ENCODE measurements at regions not wholly inside any gene's neighbourhood (a gene's known extent, or its start where the extent isn't known, plus 50 kb on each side); places are given as distances from the start of the nearest gene placed in this dataset.
"Not testable (repeated sequence)": the region's sequence is repeated elsewhere in the genome, so short reads cannot be mapped to it uniquely, and the experiment has no call there.

GRCh38 chr20:19903168-19903811 lies 113.9 kb upstream of the NAA20 start:
- DNase-seq: no peak

GRCh38 chr20:19907326-19908056 lies 109.7 kb upstream of the NAA20 start:
- no peak for DNase-seq

- no peak for DNase-seq
Measured at GRCh38 chr20:19908576-19908975, 108.6 kb upstream of the NAA20 start.

- DNase-seq: no peak
Measured at GRCh38 chr20:19909725-19910124, 107.4 kb upstream of the NAA20 start.

GRCh38 chr20:19911810-19912382 lies 105.3 kb upstream of the NAA20 start:
- DNase-seq: no peak

- DNase-seq: no peak
Measured at GRCh38 chr20:19913349-19913748, 103.8 kb upstream of the NAA20 start.

- no peak for DNase-seq
Measured at GRCh38 chr20:19913927-19914614, 103.1 kb upstream of the NAA20 start.

GRCh38 chr20:19915111-19915798 lies 101.9 kb upstream of the NAA20 start:
- no peak for DNase-seq

GRCh38 chr20:19916531-19917485 lies 100.4 kb upstream of the NAA20 start:
- DNase-seq: no peak

GRCh38 chr20:19918965-19919329 lies 98.2 kb upstream of the NAA20 start:
- DNase-seq: no peak

GRCh38 chr20:19920381-19921138 lies 96.6 kb upstream of the NAA20 start:
- no peak for DNase-seq

GRCh38 chr20:19921284-19921793 lies 95.8 kb upstream of the NAA20 start:
- DNase-seq: no peak

GRCh38 chr20:19921829-19922228 lies 95.3 kb upstream of the NAA20 start:
- not testable (repeated sequence) for DNase-seq

GRCh38 chr20:19922716-19923115 lies 94.4 kb upstream of the NAA20 start:
- no peak for DNase-seq

GRCh38 chr20:19923762-19924161 lies 93.4 kb upstream of the NAA20 start:
- no peak for DNase-seq

GRCh38 chr20:19924255-19924654 lies 92.9 kb upstream of the NAA20 start:
- DNase-seq: no peak

- DNase-seq: no peak
Measured at GRCh38 chr20:19926591-19926990, 90.6 kb upstream of the NAA20 start.

- DNase-seq: no peak
Measured at GRCh38 chr20:19928328-19929011, 88.7 kb upstream of the NAA20 start.

GRCh38 chr20:19929012-19929360 lies 88.2 kb upstream of the NAA20 start:
- DNase-seq: no peak

GRCh38 chr20:19929481-19930145 lies 87.5 kb upstream of the NAA20 start:
- DNase-seq: no peak

All from DMS79 (cell line).